ENCODE measurements at regions not wholly inside any gene's neighbourhood (a gene's known extent, or its start where the extent isn't known, plus 50 kb on each side); places are given as distances from the start of the nearest gene placed in this dataset.

DNA sequence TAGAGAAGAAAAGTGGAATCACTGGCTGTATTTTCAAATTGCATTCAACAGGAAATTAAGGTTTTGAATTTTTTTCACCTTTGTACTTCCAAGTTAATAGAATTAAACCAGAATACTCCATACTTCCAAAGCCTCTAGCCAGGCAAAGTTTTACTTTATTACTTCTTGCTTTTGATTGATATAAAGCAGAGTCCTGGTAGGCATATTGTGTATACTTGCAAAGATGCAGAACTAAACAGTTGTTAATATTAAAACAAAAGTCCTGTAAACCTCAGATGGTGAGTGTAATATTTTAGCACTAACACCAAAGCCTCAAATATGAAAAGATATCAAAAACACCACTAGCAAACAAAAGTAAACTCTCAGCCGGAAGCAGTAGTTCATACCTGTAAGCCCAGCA, 107.2 kb upstream of the C2CD4B start:
- Histone ChIP-seq H3K79me2 (no peaks in the 10 kb centered on the region), H3K9me3 (ENCODE audit: low read depth) (no peaks in the 10 kb centered on the region), H3K4me1 (ENCODE audit: insufficient read depth) (no peaks in the 10 kb centered on the region), H3K4me2 (no peak overlapping the region), H3K27me3 (no peaks in the 10 kb centered on the region), H3K36me3 (replicated peaks; ENCODE audit: insufficient read depth, low read depth) (no peaks in the 10 kb centered on the region), H4K20me1 (ENCODE audit: insufficient read depth, poor library complexity, severe bottlenecking) (no peaks in the 10 kb centered on the region), H3K27ac (no peak overlapping the region), H3K4me3 (no peak overlapping the region), H2AFZ (no peak overlapping the region), H3K9me2 (replicated peaks; ENCODE audit: insufficient read depth) (no peaks in the 10 kb centered on the region)
- 95% methylated on average over 1 of the region's 1 CpG for WGBS (ENCODE audit: low lambda C conversion rate, missing lambda C conversion rate)
- no peak for DNase-seq (ENCODE audit: low spot score)
- TF ChIP-seq EZH2phosphoT487 (IDR thresholded peaks at IDR 0.05; ENCODE audit: low read depth, severe bottlenecking, unreplicated experiment) = no peak

DNA sequence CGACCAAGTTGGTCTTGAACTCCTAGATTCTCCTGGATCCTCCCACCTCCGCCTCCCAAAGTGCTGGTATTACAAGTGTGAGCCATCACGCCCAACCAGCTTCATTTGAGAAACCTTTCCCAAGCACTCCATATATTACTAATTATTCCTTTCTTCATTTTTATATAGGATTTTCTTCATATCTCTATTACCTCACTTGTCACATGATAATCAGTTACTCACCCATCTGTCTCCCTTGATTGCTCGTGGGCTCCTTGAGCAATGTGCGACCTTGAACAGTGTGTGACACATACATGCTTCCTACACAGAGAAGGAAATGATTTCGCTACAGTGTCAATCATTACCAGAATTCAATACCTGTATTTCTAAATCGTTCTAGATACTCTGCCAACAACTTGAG, 110.7 kb upstream of the C2CD4B start:
- TF ChIP-seq, protein P1, sequence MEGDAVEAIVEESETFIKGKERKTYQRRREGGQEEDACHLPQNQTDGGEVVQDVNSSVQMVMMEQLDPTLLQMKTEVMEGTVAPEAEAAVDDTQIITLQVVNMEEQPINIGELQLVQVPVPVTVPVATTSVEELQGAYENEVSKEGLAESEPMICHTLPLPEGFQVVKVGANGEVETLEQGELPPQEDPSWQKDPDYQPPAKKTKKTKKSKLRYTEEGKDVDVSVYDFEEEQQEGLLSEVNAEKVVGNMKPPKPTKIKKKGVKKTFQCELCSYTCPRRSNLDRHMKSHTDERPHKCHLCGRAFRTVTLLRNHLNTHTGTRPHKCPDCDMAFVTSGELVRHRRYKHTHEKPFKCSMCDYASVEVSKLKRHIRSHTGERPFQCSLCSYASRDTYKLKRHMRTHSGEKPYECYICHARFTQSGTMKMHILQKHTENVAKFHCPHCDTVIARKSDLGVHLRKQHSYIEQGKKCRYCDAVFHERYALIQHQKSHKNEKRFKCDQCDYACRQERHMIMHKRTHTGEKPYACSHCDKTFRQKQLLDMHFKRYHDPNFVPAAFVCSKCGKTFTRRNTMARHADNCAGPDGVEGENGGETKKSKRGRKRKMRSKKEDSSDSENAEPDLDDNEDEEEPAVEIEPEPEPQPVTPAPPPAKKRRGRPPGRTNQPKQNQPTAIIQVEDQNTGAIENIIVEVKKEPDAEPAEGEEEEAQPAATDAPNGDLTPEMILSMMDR (IDR thresholded peaks at IDR 0.05; ENCODE audit: poor library complexity) = no peak
- TF ChIP-seq EZH2phosphoT487 (IDR thresholded peaks at IDR 0.05; ENCODE audit: low read depth, severe bottlenecking, unreplicated experiment) (no peak), EZH2 (IDR thresholded peaks at IDR 0.05; ENCODE audit: borderline replicate concordance) (no peak)
- WGBS (ENCODE audit: low lambda C conversion rate, missing lambda C conversion rate) = 94% methylated on average over 7 of the region's 7 CpGs

DNA sequence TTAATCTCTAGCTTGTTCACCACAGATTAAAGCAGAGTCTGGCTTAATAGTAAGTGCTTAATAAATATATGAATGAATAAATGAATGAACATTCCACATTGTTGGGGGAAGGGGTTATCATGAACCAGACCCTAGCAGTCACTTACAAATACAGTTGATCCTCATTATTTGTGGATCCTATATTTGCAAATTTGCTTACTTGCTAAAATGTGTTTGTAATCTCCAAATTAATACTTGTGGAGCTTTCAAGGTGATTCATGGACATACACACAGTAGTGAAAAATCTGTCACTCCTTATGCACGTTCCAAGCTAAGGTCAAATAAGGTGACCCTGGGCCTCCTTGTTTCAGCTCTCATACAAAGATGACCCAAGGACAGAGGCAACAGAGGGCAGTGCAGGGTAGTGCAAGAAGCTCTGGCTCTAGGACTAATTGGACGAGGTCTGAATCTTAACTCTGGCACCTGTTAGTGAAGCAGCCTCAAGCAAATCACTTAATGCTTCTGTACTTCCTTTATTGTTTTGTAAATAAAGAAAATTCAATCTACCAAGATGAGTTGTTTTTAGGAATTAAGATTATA, 112.8 kb upstream of the C2CD4B start:
- Histone ChIP-seq H3K4me2 (no peak overlapping the region), H3K36me3 (replicated peaks; ENCODE audit: insufficient read depth, low read depth) (no peaks in the 10 kb centered on the region), H3K9me3 (ENCODE audit: low read depth) (no peaks in the 10 kb centered on the region), H3K27me3 (no peaks in the 10 kb centered on the region), H3K4me1 (ENCODE audit: insufficient read depth) (no peaks in the 10 kb centered on the region), H3K4me3 (no peak overlapping the region), H4K20me1 (ENCODE audit: insufficient read depth, poor library complexity, severe bottlenecking) (no peaks in the 10 kb centered on the region), H3K27ac (no peak overlapping the region), H2AFZ (no peak overlapping the region), H3K79me2 (no peaks in the 10 kb centered on the region), H3K9me2 (replicated peaks; ENCODE audit: insufficient read depth) (no peaks in the 10 kb centered on the region)
- 65% methylated on average over 2 of the region's 2 CpGs for WGBS (ENCODE audit: low lambda C conversion rate, missing lambda C conversion rate)
- TF ChIP-seq EZH2phosphoT487 (IDR thresholded peaks at IDR 0.05; ENCODE audit: low read depth, severe bottlenecking, unreplicated experiment) (no peak), EZH2 (IDR thresholded peaks at IDR 0.05; ENCODE audit: borderline replicate concordance) (no peak)
- TF ChIP-seq, protein P1 (IDR thresholded peaks at IDR 0.05; ENCODE audit: poor library complexity) = no peak
- no peak for DNase-seq (ENCODE audit: low spot score)

More for the DNA sequence above, 110.7 kb upstream of the C2CD4B start:
- no peak for DNase-seq (ENCODE audit: low spot score)
- Histone ChIP-seq H3K9me2 (replicated peaks; ENCODE audit: insufficient read depth) (no peaks in the 10 kb centered on the region), H3K4me3 (no peak overlapping the region), H3K36me3 (replicated peaks; ENCODE audit: insufficient read depth, low read depth) (no peaks in the 10 kb centered on the region), H3K9me3 (ENCODE audit: low read depth) (no peaks in the 10 kb centered on the region), H3K4me2 (no peak overlapping the region), H2AFZ (no peak overlapping the region), H3K4me1 (ENCODE audit: insufficient read depth) (no peaks in the 10 kb centered on the region), H3K27me3 (no peaks in the 10 kb centered on the region), H4K20me1 (ENCODE audit: insufficient read depth, poor library complexity, severe bottlenecking) (no peaks in the 10 kb centered on the region), H3K79me2 (no peaks in the 10 kb centered on the region), H3K27ac (no peak overlapping the region)

DNA sequence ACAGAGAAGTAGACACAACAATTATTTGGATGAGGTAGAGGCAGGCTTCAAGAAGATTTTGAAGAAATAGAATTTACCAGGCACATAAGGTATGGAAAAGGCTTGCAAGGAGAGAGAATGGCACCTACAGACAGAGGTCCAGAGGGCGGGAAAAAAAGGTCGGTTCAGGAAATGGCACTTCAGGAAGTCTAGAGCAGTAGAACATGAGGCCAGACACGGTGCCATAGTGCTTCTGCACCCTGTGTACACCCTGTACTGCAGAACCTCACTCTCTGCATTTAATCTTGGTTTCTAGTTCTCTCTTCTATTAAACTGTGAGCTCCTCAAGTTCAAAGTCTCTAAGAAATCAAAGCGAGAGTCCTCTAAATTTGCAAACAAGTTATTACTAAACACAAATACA, 113.4 kb upstream of the C2CD4B start:
- Histone ChIP-seq H3K27me3 (no peaks in the 10 kb centered on the region), H3K9me2 (replicated peaks; ENCODE audit: insufficient read depth) (no peaks in the 10 kb centered on the region), H3K36me3 (replicated peaks; ENCODE audit: insufficient read depth, low read depth) (no peaks in the 10 kb centered on the region), H3K79me2 (no peaks in the 10 kb centered on the region), H4K20me1 (ENCODE audit: insufficient read depth, poor library complexity, severe bottlenecking) (no peaks in the 10 kb centered on the region), H3K27ac (no peak overlapping the region), H2AFZ (no peak overlapping the region), H3K4me1 (ENCODE audit: insufficient read depth) (no peaks in the 10 kb centered on the region), H3K4me3 (no peak overlapping the region), H3K4me2 (no peak overlapping the region), H3K9me3 (ENCODE audit: low read depth) (no peaks in the 10 kb centered on the region)
- TF ChIP-seq EZH2 (IDR thresholded peaks at IDR 0.05; ENCODE audit: borderline replicate concordance) (no peak), EZH2phosphoT487 (IDR thresholded peaks at IDR 0.05; ENCODE audit: low read depth, severe bottlenecking, unreplicated experiment) (no peak)
- TF ChIP-seq, protein P1 (IDR thresholded peaks at IDR 0.05; ENCODE audit: poor library complexity) = no peak
- WGBS (ENCODE audit: low lambda C conversion rate, missing lambda C conversion rate) = 92% methylated on average over 4 of the region's 4 CpGs
- no peak for DNase-seq (ENCODE audit: low spot score)
